Suprapubic skin (tissue), 3 donors: ENCODE measurements at regions not wholly inside any gene's neighbourhood (a gene's known extent, or its start where the extent isn't known, plus 50 kb on each side); places are given as distances from the start of the nearest gene placed in this dataset.

ENCODE experiments used
- CTCF ChIP-seq, 2 donors: fragments of 200-600 bp in 1 of 2; fragments of 450-650 bp in 1 of 2; sonication (generic) in 1 of 2; IDR thresholded peaks; one replicate each; pipeline ENCODE4 v1.5.1; 2016 to 2019; ENCODE audit warnings: antibody characterized with exemption in 2 of 2, mild to moderate bottlenecking in 1 of 2, moderate library complexity in 1 of 2
- POLR2A ChIP-seq, 2 donors: fragments of 450-650 bp; IDR thresholded peaks; one replicate each; pipeline ENCODE4 v1.6.1; 2017; ENCODE audit warnings: antibody characterized with exemption in 2 of 2, mild to moderate bottlenecking in 2 of 2, moderate library complexity in 2 of 2

- TF ChIP-seq CTCF (IDR thresholded peaks at IDR 0.05): no peak
- TF ChIP-seq POLR2A (IDR thresholded peaks at IDR 0.05): no peak
Observed at GRCh38 chr6:14849185-14849584, 396.7 kb upstream of the JARID2 start.
